Parathyroid adenoma (tissue), 2 donors: ENCODE measurements at regions not wholly inside any gene's neighbourhood (a gene's known extent, or its start where the extent isn't known, plus 50 kb on each side); places are given as distances from the start of the nearest gene placed in this dataset.

Experiments used
- H2AFZ ChIP-seq: fragments of 300-600 bp; sonication (generic); one replicate; pipeline ENCODE4 v1.7.0; 2017; ENCODE audit warnings: antibody characterized with exemption, mild to moderate bottlenecking
- H3K27ac ChIP-seq: fragments of 300-600 bp; sonication (generic); one replicate; pipeline ENCODE4 v1.7.0; 2017
- H3K27me3 ChIP-seq: fragments of 300-600 bp; sonication (generic); one replicate; pipeline ENCODE4 v1.7.0; 2017; ENCODE audit warnings: low read length; ENCODE audit not compliant: control insufficient read depth, insufficient read depth
- H3K36me3 ChIP-seq: fragments of 300-600 bp; sonication (generic); one replicate; pipeline ENCODE4 v1.7.0; 2017; ENCODE audit warnings: low read length; ENCODE audit not compliant: control insufficient read depth, insufficient read depth
- H3K4me1 ChIP-seq: fragments of 300-600 bp; sonication (generic); one replicate; pipeline ENCODE4 v1.7.0; 2017; ENCODE audit warnings: control low read depth
- H3K4me2 ChIP-seq: fragments of 300-600 bp; sonication (generic); one replicate; pipeline ENCODE4 v1.7.0; 2017; ENCODE audit warnings: low read length
- H3K4me3 ChIP-seq: fragments of 300-600 bp; sonication (generic); one replicate; pipeline ENCODE4 v1.7.0; 2017; ENCODE audit warnings: low read depth, low read length
- H3K79me2 ChIP-seq: fragments of 300-600 bp; sonication (generic); one replicate; pipeline ENCODE4 v1.7.0; 2017; ENCODE audit warnings: control low read depth
- H3K9ac ChIP-seq: fragments of 300-600 bp; sonication (generic); one replicate; pipeline ENCODE4 v1.7.0; 2017; ENCODE audit warnings: mild to moderate bottlenecking
- H3K9me3 ChIP-seq: fragments of 300-600 bp; sonication (generic); one replicate; pipeline ENCODE4 v1.7.0; 2017; ENCODE audit warnings: low read length; ENCODE audit not compliant: control insufficient read depth
- CTCF ChIP-seq: fragments of 300-600 bp; sonication (generic); IDR thresholded peaks from one replicate; pipeline ENCODE4 v1.7.0; 2017; ENCODE audit warnings: antibody characterized with exemption, mild to moderate bottlenecking
- donor health status: primary hyperparathyroidism.

DNA sequence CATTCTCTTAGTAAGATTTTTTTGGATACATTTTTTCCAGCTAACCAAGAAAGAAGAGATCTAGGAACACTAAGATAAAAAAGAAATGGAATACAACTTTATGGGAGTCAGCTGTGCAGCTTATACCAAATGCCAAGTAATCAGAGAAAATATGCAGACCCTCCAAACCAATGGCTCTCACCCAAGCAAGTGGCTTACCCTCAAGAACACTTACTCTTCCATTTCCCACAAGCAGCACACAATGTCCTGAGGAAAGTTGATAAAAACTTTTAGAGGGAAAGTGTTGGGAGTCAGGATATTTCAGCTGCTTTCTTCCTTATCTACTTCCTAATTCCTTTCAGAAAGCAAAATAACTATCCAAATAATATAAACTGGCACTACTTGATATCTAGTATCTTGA lies 631.8 kb downstream of the RWDD3 start:
- no peak for TF ChIP-seq CTCF
- no peaks in the 10 kb centered on the region for H3K4me1 ChIP-seq
- no peaks in the 10 kb centered on the region for H3K27me3 ChIP-seq
- no peak overlapping the region for H3K9ac ChIP-seq
- H3K4me3 ChIP-seq: no peak overlapping the region
- no peaks in the 10 kb centered on the region for H3K9me3 ChIP-seq
- H3K36me3 ChIP-seq: no peaks in the 10 kb centered on the region
- no peak overlapping the region for H2AFZ ChIP-seq
- no peak overlapping the region for H3K27ac ChIP-seq
- H3K4me2 ChIP-seq: no peak overlapping the region
- no peaks in the 10 kb centered on the region for H3K79me2 ChIP-seq

DNA sequence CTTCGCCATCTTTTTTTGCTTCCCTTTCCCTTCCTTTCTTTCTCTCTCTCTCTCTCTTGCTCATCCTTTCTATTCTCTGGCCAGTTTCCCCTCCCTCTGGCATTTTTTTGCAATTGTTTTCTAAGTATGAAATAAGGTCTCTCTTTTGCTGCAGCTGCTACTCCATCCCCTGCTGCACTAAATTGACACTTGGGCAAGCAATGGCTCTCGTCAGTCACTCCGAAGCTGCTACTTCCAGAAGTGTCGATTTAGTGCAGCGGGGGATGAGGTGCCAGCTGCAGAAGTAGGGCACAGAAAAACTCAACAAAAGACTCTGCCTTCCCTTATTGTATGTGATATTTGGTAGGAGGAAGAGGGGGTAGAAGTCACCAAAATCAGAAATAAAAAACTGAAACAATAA lies 642.3 kb downstream of the RWDD3 start:
- Histone ChIP-seq H2AFZ (no peak overlapping the region), H3K4me1 (no peaks in the 10 kb centered on the region), H3K9ac (no peak overlapping the region), H3K27ac (no peak overlapping the region), H3K9me3 (no peaks in the 10 kb centered on the region), H3K4me3 (no peak overlapping the region), H3K79me2 (no peaks in the 10 kb centered on the region), H3K27me3 (no peaks in the 10 kb centered on the region), H3K36me3 (no peaks in the 10 kb centered on the region), H3K4me2 (no peak overlapping the region)
- TF ChIP-seq CTCF: no peak

DNA sequence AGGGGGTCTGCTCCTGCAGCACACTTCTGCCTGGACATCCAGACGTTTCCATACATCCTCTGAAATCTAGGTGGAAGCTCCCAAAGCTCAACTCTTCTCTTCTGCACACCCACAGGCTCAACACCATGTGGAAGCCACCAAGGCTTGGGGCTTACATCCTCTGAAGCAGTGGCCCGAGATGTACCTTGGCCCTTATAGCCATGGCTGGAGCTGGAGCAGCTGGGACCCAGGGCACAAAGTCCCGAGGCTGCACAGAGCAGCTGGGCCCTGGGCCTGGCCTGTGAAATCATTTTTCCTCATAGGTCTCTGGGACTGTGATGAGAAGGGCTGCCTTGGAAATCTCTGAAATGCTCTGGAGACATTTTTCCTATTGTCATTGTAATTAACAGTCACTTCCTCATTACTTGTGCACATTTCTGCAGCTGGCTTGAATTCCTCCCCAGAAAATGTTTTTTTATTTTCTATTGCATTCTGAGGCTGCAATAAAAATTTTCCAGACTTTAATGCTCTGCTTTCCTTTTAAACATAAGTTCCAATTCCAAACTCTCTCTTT lies 645.6 kb downstream of the RWDD3 start:
- Histone ChIP-seq H3K36me3 (no peaks in the 10 kb centered on the region), H3K4me3 (no peak overlapping the region), H2AFZ (no peak overlapping the region), H3K4me2 (no peak overlapping the region), H3K9ac (no peak overlapping the region), H3K9me3 (no peaks in the 10 kb centered on the region), H3K27me3 (no peaks in the 10 kb centered on the region), H3K27ac (no peak overlapping the region), H3K79me2 (no peaks in the 10 kb centered on the region), H3K4me1 (no peaks in the 10 kb centered on the region)
- TF ChIP-seq CTCF: no peak

- no peak overlapping the region for H3K4me2 ChIP-seq
- no peak overlapping the region for H3K27ac ChIP-seq
- no peak overlapping the region for H3K9ac ChIP-seq
- no peak overlapping the region for H2AFZ ChIP-seq
- H3K79me2 ChIP-seq: no peaks in the 10 kb centered on the region
- no peaks in the 10 kb centered on the region for H3K9me3 ChIP-seq
- no peak overlapping the region for H3K4me3 ChIP-seq
- H3K27me3 ChIP-seq: no peaks in the 10 kb centered on the region
- TF ChIP-seq CTCF: no peak
- no peaks in the 10 kb centered on the region for H3K36me3 ChIP-seq
- H3K4me1 ChIP-seq: no peaks in the 10 kb centered on the region
These were observed 655.0 kb downstream of the RWDD3 start for GRCh38 chr1:95888941-95889390.

DNA sequence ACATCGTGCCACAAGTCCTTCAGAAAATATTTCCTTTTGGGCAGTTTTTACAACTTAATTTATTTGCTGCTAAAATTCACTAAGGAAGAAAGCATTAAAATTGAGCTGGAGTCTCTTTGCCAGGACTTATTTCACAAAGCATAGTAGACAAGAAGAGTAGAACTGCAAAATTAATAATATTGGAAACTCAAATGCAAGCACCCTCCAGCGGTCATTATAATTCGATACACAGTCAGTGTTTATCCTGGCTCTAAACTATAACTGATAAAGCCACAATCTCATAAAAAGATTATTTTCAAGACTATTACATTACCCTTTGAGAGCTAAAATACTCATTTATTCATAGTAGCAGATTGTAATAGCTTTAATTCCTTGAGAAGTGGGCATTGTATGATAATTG lies 655.4 kb downstream of the RWDD3 start:
- Histone ChIP-seq H2AFZ (no peak overlapping the region), H3K4me1 (no peaks in the 10 kb centered on the region), H3K4me2 (no peak overlapping the region), H3K27me3 (no peaks in the 10 kb centered on the region), H3K9me3 (no peaks in the 10 kb centered on the region), H3K79me2 (no peaks in the 10 kb centered on the region), H3K36me3 (no peaks in the 10 kb centered on the region), H3K9ac (no peak overlapping the region), H3K4me3 (no peak overlapping the region), H3K27ac (no peak overlapping the region)
- TF ChIP-seq CTCF: no peak
